K562 (cell line): ENCODE measurements at regions not wholly inside any gene's neighbourhood (a gene's known extent, or its start where the extent isn't known, plus 50 kb on each side); places are given as distances from the start of the nearest gene placed in this dataset.

Experiments
- ATAC-seq: fragments of 200-7000 bp; cut with Tn5 transposase; 3 replicates; pipeline ENCODE4 v1.9.1; 2020; ENCODE audit warnings: moderate library complexity
- BruUV-seq: library from RNA; stranded (reverse); fragments of 400-500 nt; replicated peaks from 2 replicates; lab custom pipeline; 2021; lab: Mats Ljungman, UMichigan
- CTCF ChIA-PET: fragments of 300-600 bp; formaldehyde crosslinking; extraction: SDS; loops from one replicate; lab custom pipeline; 2021; ENCODE audit warnings: low intra/inter-chr PET ratio; lab: Yijun Ruan, JAX
- POLR2A ChIA-PET: fragments of 300-600, 350-650 bp; sonication (Branson Sonifier 250); formaldehyde crosslinking; extraction: SDS; loops from one replicate; lab custom pipeline; 2021; ENCODE audit warnings: antibody characterized with exemption, inconsistent platforms; lab: Yijun Ruan, JAX
- DNase-seq, 4 experiments: peaks; one replicate each; pipeline versions ENCODE4 v3.0.0 to v3.0.0-alpha.2; 2011 to 2018; ENCODE audit warnings: low spot score in 3 of 4, mixed read lengths in 3 of 4; ENCODE audit errors: extremely low read depth in 1 of 4
- FAIRE-seq: peaks from 2 replicates; lab custom pipeline; 2011; peaks lifted over from hg19 to GRCh38; lab: Jason Lieb, UNC
- H2AFZ ChIP-seq: 2 replicates; pipeline ENCODE4 v1.6.0; 2011; ENCODE audit warnings: low read depth, low read length, control low read depth, inconsistent platforms
- H3K27ac ChIP-seq: fragments of 200-600 bp; 3 replicates; pipeline ENCODE4 v1.8.0; 2011; ENCODE audit warnings: low read depth, mild to moderate bottlenecking, control low read depth, inconsistent platforms, low read length, moderate library complexity, mixed read lengths; ENCODE audit errors: extremely low read depth
- H3K27me3 ChIP-seq, 2 experiments: fragments of 300-600 bp in 1 of 2; 2 replicates in 1 of 2; 3 replicates in 1 of 2; pipeline versions ENCODE4 v1.6.0 to v1.8.0; 2011; ENCODE audit warnings: inconsistent platforms in 2 of 2, low read length in 2 of 2, mild to moderate bottlenecking in 1 of 2, mixed read lengths in 1 of 2, moderate library complexity in 1 of 2; ENCODE audit not compliant: control insufficient read depth in 2 of 2, insufficient read depth in 2 of 2
- H3K36me3 ChIP-seq: fragments of 300-600 bp; 3 replicates; pipeline ENCODE4 v1.8.0; 2011; ENCODE audit warnings: mild to moderate bottlenecking, low read length, inconsistent platforms; ENCODE audit not compliant: control insufficient read depth, insufficient read depth
- H3K4me1 ChIP-seq, 2 experiments: fragments of 200-600 bp in 1 of 2; replicated peaks in 1 of 2; 2 replicates in 1 of 2; 3 replicates in 1 of 2; pipeline versions ENCODE4 v1.5.1 to v1.8.0; 2011; ENCODE audit warnings: inconsistent platforms in 2 of 2, low read length in 2 of 2, mild to moderate bottlenecking in 1 of 2, mixed read lengths in 1 of 2, moderate library complexity in 1 of 2; ENCODE audit not compliant: control insufficient read depth in 2 of 2, insufficient read depth in 2 of 2
- H3K4me2 ChIP-seq: 2 replicates; pipeline ENCODE4 v1.6.1; 2011; ENCODE audit warnings: low read length, control low read depth, inconsistent platforms, mixed read lengths; ENCODE audit not compliant: insufficient read depth
- H3K4me3 ChIP-seq: fragments of 200-600 bp; sonication (generic), shearing (Covaris generic); 2 replicates; pipeline ENCODE4 v1.5.1; 2016; ENCODE audit warnings: control low read depth, inconsistent platforms
- H3K79me2 ChIP-seq: fragments of 200-600 bp; 3 replicates; pipeline ENCODE4 v1.8.0; 2011; ENCODE audit warnings: low read length, inconsistent platforms; ENCODE audit not compliant: control insufficient read depth, insufficient read depth
- H3K9ac ChIP-seq, 2 experiments: 2 replicates each; pipeline versions ENCODE4 v1.6.0 to v1.6.1; 2011; ENCODE audit warnings: low read depth in 2 of 2, low read length in 2 of 2, control low read depth in 1 of 2, inconsistent platforms in 1 of 2, mild to moderate bottlenecking in 1 of 2, mixed read lengths in 1 of 2; ENCODE audit not compliant: insufficient read depth in 1 of 2
- H3K9me1 ChIP-seq: one replicate; pipeline ENCODE4 v1.6.0; 2011; ENCODE audit warnings: inconsistent platforms, mild to moderate bottlenecking, low read length, moderate library complexity; ENCODE audit not compliant: control insufficient read depth, insufficient read depth
- H3K9me3 ChIP-seq: replicated peaks from 2 replicates; pipeline ENCODE4 v1.5.1; 2011; ENCODE audit warnings: low read depth, low read length, inconsistent platforms; ENCODE audit not compliant: control insufficient read depth, insufficient read depth
- H4K20me1 ChIP-seq: replicated peaks from 2 replicates; pipeline ENCODE4 v1.6.1; 2011; ENCODE audit warnings: low read length, inconsistent platforms, mixed read lengths; ENCODE audit not compliant: control insufficient read depth, insufficient read depth
- CEBPB ChIP-seq: fragments of 450-650 bp; IDR thresholded peaks from 2 replicates; pipeline ENCODE4 v1.6.1; 2016; ENCODE audit warnings: missing genetic modification characterization, missing compliant biosample characterization
- EGR1 ChIP-seq: fragments of 450-650 bp; conservative IDR thresholded peaks from 2 replicates; pipeline ENCODE4 v1.6.1; 2017; ENCODE audit warnings: mild to moderate bottlenecking
- HLTF ChIP-seq: fragments of 450-650 bp; IDR thresholded peaks from 2 replicates; pipeline ENCODE4 v1.6.1; 2016
- KDM5B ChIP-seq: fragments of 200-600 bp; sonication (generic); IDR thresholded peaks from 2 replicates; pipeline ENCODE4 v1.6.1; 2012; ENCODE audit warnings: low read depth, mild to moderate bottlenecking, moderate library complexity, low read length, control low read depth, inconsistent platforms; ENCODE audit not compliant: insufficient replicate concordance
- MLLT1 ChIP-seq, 2 experiments: fragments of 450-650 bp; IDR thresholded peaks; 2 replicates each; pipeline ENCODE4 v1.6.1; 2016
- RFX1 ChIP-seq: fragments of 450-650 bp; IDR thresholded peaks from 2 replicates; pipeline ENCODE4 v1.6.1; 2016; ENCODE audit warnings: mild to moderate bottlenecking, moderate library complexity
- TRIM28 ChIP-seq: fragments of 450-650 bp; IDR thresholded peaks from 2 replicates; pipeline ENCODE4 v1.6.1; 2017
- ZNF592 ChIP-seq: fragments of 450-650 bp; IDR thresholded peaks from 2 replicates; pipeline ENCODE4 v1.6.1; 2017; ENCODE audit warnings: antibody characterized with exemption, mild to moderate bottlenecking
- ZNF695 ChIP-seq: fragments of 450-650 bp; formaldehyde crosslinking; IDR thresholded peaks from 2 replicates; pipeline ENCODE4 v1.4.0; 2020; ENCODE audit warnings: mild to moderate bottlenecking, moderate library complexity
- ZNF740 ChIP-seq, 3 experiments: fragments of 200-800 bp in 1 of 3; sonication (Bioruptor generic) in 1 of 3; sonication (generic) in 1 of 3; formaldehyde crosslinking in 1 of 3; IDR thresholded peaks; 2 replicates each; pipeline versions ENCODE4 v1.6.1 to v1.8.0; 2016 to 2022; ENCODE audit warnings: mild to moderate bottlenecking in 2 of 3, missing compliant biosample characterization in 2 of 3, missing genetic modification characterization in 2 of 3, missing genetic modification reagents in 1 of 3
- WGBS: fragments of 100-300 bp; shearing (Covaris generic); methylation state at CpG from one replicate; pipeline ENCODE4 v1.1.6; 2016; ENCODE audit warnings: low coverage, mixed read lengths; ENCODE audit not compliant: insufficient coverage; ENCODE audit errors: missing lambda C conversion rate; 5-methylcytosine and 5-hydroxymethylcytosine counted together
- in situ Hi-C: fragments of 300-500 bp; cut with MboI; formaldehyde crosslinking; loops from 4 replicates; pipeline ENCODE4 v1.15.0; 2018; ENCODE audit warnings: inconsistent platforms, mixed read lengths
- intact Hi-C: fragments of 100-400 bp; cut with micrococcal nuclease; formaldehyde crosslinking; loops from 2 replicates; pipeline ENCODE4 v1.14.2; 2022
- TF ChIP-seq, protein P1 (sequence below): fragments of 450-650 bp; formaldehyde crosslinking; IDR thresholded peaks from 2 replicates; pipeline ENCODE4 v1.4.0; 2022; ENCODE audit warnings: missing genetic modification characterization

DNA sequence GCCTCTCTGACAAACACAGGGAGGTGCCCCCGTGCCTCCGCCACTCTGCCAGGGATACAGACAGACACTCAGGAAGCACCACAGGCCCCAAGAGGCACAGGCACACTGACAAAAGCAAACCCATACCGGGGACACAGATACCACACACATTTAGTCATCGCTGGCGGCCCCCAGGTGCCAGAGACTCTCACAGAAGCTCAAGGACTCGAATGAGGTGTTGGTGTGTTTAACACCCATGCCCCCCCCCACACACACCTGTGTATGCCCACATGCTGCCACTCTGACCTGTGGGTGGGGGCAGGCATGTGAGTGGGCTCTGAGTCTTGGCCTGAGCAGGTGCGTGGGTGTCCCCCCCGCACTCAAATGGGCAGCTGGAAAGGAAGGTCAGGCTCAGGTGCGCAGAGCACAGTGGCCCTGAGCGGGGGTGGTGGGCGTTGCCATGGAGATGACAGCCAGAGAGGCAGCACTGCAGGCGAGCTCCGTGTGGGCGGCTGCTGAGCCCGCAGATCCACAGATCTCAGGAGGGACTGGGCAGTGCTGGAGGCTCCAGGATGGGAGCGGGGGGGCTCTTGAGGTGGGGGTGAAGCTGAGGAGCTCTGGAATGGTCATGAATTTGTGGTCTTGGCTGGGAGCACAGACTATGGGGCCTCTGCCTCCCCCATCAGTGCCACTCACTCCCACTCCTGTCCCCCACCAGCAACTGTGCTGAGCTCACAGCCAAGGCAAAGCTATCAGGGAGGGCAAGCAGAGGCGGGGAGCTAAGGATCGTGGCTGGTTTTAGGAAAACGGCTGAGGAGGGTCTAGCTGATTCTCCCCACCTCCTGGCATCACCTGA is 73.9 kb upstream of the TAF1B start:
- ChIA-PET POLR2A (interaction anchor here (0.6 to 1.6 kb wide), 8 partner anchors 11 to 278 kb away, joined by 3 to 8 read pairs (median 4); partner anchors contain the start of genes ADAM17 and TAF1B), CTCF (interaction anchor here (1.2 kb wide), 1 partner anchor 30 kb away, joined by 4 read pairs; no protein-coding TSS in a partner anchor)
- Histone ChIP-seq H4K20me1 (no peaks in the 10 kb centered on the region), H3K27me3 (no peaks in the 10 kb centered on the region; a peak in 1 of 5 replicates), H2AFZ (peak overlapping the region; percentile 72; the same call in 1 of the 2 replicates), H3K79me2 (no peaks in the 10 kb centered on the region), H3K4me2 (peak overlapping the region; percentile 68), H3K9ac (0 out of 4 replicates have a peak overlapping the region, but pooled peaks of 1 of the 2 experiments have one; percentile 46), H3K9me1 (no peaks in the 10 kb centered on the region), H3K36me3 (no peaks in the 10 kb centered on the region), H3K27ac (no peak overlapping the region), H3K4me3 (no peak overlapping the region), H3K9me3 (no peaks in the 10 kb centered on the region), H3K4me1 (peaks cover 29 to 54% of the 10 kb centered on the region in 2 experiments; a peak in 4 of 5 replicates)
- in situ Hi-C loops (no loop called here), intact Hi-C loops (loop anchor here (5.0 to 10.0 kb wide), 4 partner anchors 135 to 625 kb away; partner anchors contain the start of genes ADAM17 and YWHAQ)
- no TSS peak for BruUV-seq
- DNase-seq (peak; percentile 70 to 91 (median 80)), FAIRE-seq (no peak), ATAC-seq (peak; percentile 50)
- WGBS, result 26% methylated on average over 18 of the region's 19 CpGs
- TF ChIP-seq HLTF, result no peak
- no peak for TF ChIP-seq MLLT1 (IDR thresholded peaks at IDR 0.05)
- no peak for TF ChIP-seq CEBPB
- TF ChIP-seq ZNF740 (CRISPR knock-in tag; IDR thresholded peaks at IDR 0.05), result peak; percentile 79
- 0 out of 4 replicates have a peak, but pooled peaks of 1 of the 2 experiments have one; percentile 23 for TF ChIP-seq ZNF740 (tag; IDR thresholded peaks at IDR 0.05)
- TF ChIP-seq RFX1, result peak; percentile 91
- TF ChIP-seq, protein P1, sequence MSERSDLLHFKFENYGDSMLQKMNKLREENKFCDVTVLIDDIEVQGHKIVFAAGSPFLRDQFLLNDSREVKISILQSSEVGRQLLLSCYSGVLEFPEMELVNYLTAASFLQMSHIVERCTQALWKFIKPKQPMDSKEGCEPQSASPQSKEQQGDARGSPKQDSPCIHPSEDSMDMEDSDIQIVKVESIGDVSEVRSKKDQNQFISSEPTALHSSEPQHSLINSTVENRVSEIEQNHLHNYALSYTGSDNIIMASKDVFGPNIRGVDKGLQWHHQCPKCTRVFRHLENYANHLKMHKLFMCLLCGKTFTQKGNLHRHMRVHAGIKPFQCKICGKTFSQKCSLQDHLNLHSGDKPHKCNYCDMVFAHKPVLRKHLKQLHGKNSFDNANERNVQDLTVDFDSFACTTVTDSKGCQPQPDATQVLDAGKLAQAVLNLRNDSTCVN, result no peak
- TF ChIP-seq TRIM28, result no peak
- no peak for TF ChIP-seq KDM5B
- TF ChIP-seq EGR1, result peak; percentile 97
- TF ChIP-seq ZNF592, result no peak
- TF ChIP-seq ZNF695 (CRISPR knock-in tag), result no peak
